Thoracic aorta (tissue), 2 donors: ENCODE measurements at regions not wholly inside any gene's neighbourhood (a gene's known extent, or its start where the extent isn't known, plus 50 kb on each side); places are given as distances from the start of the nearest gene placed in this dataset.

ENCODE experiments used
- ATAC-seq: fragments of 150-250 bp; one replicate; pipeline ENCODE4 v1.8.0; 2017; ENCODE audit warnings: low read depth; ENCODE audit not compliant: insufficient number of reproducible peaks, low FRiP score
- DNase-seq: peaks from one replicate; pipeline ENCODE4 v3.0.0-alpha.2; 2020; ENCODE audit warnings: low spot score
- H3K27ac ChIP-seq, 2 donors: fragments of 200-600 bp; sonication (generic); 1 replicate in 1 of 2; 2 replicates in 1 of 2; pipeline ENCODE4 v1.5.1; 2016; ENCODE audit warnings: mild to moderate bottlenecking in 2 of 2, moderate library complexity in 2 of 2
- H3K27me3 ChIP-seq: fragments of 200-600 bp; sonication (generic); replicated peaks from 2 replicates; pipeline ENCODE4 v1.6.0; 2016; ENCODE audit warnings: mild to moderate bottlenecking; ENCODE audit not compliant: insufficient read depth
- H3K36me3 ChIP-seq: fragments of 200-600 bp; sonication (generic); one replicate; pipeline ENCODE4 v1.5.1; 2016
- H3K4me1 ChIP-seq, 2 donors: fragments of 200-600 bp; sonication (generic); 1 replicate in 1 of 2; 2 replicates in 1 of 2; pipeline versions ENCODE4 v1.5.1 to v1.6.0; 2016; ENCODE audit warnings: low read depth in 2 of 2, mild to moderate bottlenecking in 1 of 2; ENCODE audit not compliant: control insufficient read depth in 1 of 2
- H3K4me3 ChIP-seq: fragments of 200-600 bp; sonication (generic); 2 replicates; pipeline ENCODE4 v1.5.1; 2016; ENCODE audit warnings: mild to moderate bottlenecking
- H3K9me3 ChIP-seq: fragments of 200-600 bp; sonication (generic); 2 replicates; pipeline ENCODE4 v1.5.1; 2016
- TF ChIP-seq, protein P1 (sequence below): fragments of 200-600 bp; sonication (generic); IDR thresholded peaks from one replicate; pipeline ENCODE4 v1.5.1; 2019; ENCODE audit warnings: antibody characterized with exemption

DNA sequence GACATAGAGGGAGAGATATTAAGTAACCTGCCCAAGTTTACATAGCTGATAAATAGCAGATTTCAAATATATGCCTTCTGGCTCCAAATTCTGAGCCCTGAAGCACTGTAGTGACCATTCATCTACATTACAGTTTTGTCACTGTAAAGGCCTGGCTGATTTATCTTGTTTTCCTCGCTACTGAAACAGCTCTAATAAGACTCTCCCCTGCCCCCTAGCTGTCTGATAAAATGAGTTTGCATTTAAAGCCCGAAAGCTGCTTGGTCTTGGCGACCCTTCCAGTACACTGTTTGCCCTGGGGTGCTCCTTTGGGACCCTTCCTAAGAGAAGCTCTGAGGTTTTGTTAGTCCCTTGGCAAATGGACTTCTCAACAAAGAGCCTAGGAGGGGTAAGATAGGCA lies 59.7 kb upstream of the RAB11FIP2 start:
- no peaks in the 10 kb centered on the region for H3K36me3 ChIP-seq
- H3K4me1 ChIP-seq: peaks cover 0 to 3% of the 10 kb centered on the region in 2 donors
- H3K4me3 ChIP-seq: no peak overlapping the region
- no peaks in the 10 kb centered on the region for H3K27me3 ChIP-seq
- TF ChIP-seq, protein P1, sequence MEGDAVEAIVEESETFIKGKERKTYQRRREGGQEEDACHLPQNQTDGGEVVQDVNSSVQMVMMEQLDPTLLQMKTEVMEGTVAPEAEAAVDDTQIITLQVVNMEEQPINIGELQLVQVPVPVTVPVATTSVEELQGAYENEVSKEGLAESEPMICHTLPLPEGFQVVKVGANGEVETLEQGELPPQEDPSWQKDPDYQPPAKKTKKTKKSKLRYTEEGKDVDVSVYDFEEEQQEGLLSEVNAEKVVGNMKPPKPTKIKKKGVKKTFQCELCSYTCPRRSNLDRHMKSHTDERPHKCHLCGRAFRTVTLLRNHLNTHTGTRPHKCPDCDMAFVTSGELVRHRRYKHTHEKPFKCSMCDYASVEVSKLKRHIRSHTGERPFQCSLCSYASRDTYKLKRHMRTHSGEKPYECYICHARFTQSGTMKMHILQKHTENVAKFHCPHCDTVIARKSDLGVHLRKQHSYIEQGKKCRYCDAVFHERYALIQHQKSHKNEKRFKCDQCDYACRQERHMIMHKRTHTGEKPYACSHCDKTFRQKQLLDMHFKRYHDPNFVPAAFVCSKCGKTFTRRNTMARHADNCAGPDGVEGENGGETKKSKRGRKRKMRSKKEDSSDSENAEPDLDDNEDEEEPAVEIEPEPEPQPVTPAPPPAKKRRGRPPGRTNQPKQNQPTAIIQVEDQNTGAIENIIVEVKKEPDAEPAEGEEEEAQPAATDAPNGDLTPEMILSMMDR: no peak
- no peaks in the 10 kb centered on the region for H3K9me3 ChIP-seq
- no peak for ATAC-seq
- no peak for DNase-seq
- no peak overlapping the region for H3K27ac ChIP-seq

DNA sequence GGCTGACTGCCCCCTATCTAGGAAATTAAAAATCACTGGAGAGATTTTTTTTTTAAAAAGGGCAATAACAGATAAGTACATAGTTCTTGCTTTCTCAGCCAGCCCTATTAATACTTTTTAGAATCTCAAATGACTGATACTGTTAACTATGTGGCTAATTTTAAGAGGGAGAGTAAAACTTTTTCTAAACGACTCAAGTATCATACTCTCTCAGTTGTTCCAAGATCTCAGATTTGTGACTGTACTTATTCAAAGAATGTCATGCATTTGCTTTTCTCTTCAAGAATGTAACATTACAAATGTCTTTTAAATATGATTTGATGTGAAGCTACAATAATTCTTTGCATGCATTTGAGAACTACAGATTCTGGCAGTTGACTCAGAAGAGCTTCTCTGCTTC lies 55.4 kb upstream of the RAB11FIP2 start:
- H3K27ac ChIP-seq: no peak overlapping the region
- TF ChIP-seq, protein P1: no peak
- no peak for DNase-seq
- ATAC-seq: no peak
- H3K4me1 ChIP-seq: peaks cover 0 to 3% of the 10 kb centered on the region in 2 donors
- no peaks in the 10 kb centered on the region for H3K9me3 ChIP-seq
- H3K4me3 ChIP-seq: no peak overlapping the region
- H3K36me3 ChIP-seq: no peaks in the 10 kb centered on the region
- H3K27me3 ChIP-seq: no peaks in the 10 kb centered on the region

DNA sequence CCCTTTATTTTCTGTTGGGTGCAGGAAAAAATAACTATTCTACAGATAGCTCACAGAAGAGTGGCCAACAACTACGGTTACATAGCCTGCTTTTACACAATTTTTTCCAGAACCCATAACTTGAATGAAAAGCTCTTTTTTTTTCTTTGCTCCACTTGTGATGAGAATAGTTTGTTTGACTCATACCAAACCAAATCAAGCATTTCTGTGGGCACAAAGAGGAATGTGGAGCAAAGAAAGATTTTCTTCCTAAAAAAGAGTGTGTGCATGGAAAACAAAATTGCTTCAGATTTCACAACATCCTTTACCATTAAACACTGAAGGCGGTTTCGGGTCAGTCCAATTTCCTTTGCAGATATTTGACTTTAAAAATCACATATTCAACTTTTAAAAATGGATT lies 54.8 kb upstream of the RAB11FIP2 start:
- peaks cover 0 to 3% of the 10 kb centered on the region in 2 donors for H3K4me1 ChIP-seq
- H3K36me3 ChIP-seq: no peaks in the 10 kb centered on the region
- no peak overlapping the region for H3K4me3 ChIP-seq
- no peak for ATAC-seq
- no peaks in the 10 kb centered on the region for H3K27me3 ChIP-seq
- H3K27ac ChIP-seq: no peak overlapping the region
- H3K9me3 ChIP-seq: no peaks in the 10 kb centered on the region
- DNase-seq: no peak
- TF ChIP-seq, protein P1: no peak
